Hematopoietic multipotent progenitor cell treated with erythropoietin and hydrocortisone succinate and interleukin-3 and kit ligand, for 6 days (in vitro differentiated cells): ENCODE measurements at regions not wholly inside any gene's neighbourhood (a gene's known extent, or its start where the extent isn't known, plus 50 kb on each side); places are given as distances from the start of the nearest gene placed in this dataset.
"Not testable (repeated sequence)": the region's sequence is repeated elsewhere in the genome, so short reads cannot be mapped to it uniquely, and the experiment has no call there.

ENCODE experiments used
- DNase-seq: peaks from one replicate; pipeline ENCODE4 v3.0.0-alpha.2; 2015

DNA sequence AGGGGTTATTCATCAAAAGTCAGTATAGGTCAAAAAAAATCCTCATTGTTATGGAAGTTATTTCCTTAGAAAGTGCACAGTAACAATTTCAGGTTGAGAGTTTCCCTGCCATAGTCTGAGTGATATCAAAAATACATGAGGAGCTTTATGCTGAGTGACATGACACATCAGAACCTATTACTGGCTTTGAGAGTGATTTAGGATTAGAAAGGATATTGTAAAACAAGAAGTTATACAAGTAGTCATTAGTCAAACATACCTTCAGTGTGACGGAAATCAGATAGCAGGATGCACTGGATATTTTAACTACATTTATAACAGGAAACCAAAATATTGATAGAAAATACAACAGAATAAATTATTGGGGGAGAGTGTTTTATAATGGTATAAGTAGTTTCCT, 471.1 kb downstream of the VGLL3 start:
- DNase-seq = no peak

GRCh38 chr3:86481636-86482035, 509.3 kb downstream of the VGLL3 start:
- no peak for DNase-seq

DNA sequence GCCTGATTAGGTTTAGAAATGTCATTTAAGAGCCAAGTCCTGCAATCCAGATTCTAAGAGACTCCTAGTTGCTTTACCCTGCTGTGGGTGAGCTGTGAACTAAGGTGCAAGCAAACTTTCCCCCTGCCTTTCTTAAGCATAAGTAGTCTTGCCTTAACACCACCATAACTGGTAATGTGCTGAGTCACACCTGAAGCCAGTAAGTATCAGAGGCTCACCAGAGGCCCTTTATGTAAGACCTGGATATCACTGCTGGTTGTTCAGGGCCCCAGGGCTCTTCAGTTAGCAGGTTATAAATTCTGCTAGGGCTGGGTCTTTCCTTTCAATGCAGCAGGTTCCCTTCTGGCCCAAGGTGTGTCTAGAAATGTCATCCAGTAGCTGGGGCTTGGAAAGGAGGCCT, 509.9 kb downstream of the VGLL3 start:
- DNase-seq = no peak

DNA sequence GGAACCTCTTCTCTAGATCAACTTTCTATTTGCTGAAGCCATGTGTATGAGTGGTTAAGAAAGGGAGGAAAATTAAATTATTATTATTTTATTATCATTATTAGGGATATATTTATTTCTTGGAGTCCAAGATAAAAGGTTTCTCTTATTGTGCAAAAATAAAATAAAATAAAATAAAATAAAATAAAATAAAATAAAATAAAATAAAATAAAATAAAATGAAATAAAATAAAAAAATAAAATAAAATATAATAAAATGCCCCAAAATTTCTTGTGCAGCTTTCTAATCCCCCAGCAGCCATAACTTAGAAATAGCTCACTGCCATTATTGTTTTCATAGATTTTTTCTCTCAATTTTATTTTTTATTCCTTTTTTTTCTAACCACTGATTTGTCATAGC, 526.8 kb downstream of the VGLL3 start:
- DNase-seq = no peak

DNA sequence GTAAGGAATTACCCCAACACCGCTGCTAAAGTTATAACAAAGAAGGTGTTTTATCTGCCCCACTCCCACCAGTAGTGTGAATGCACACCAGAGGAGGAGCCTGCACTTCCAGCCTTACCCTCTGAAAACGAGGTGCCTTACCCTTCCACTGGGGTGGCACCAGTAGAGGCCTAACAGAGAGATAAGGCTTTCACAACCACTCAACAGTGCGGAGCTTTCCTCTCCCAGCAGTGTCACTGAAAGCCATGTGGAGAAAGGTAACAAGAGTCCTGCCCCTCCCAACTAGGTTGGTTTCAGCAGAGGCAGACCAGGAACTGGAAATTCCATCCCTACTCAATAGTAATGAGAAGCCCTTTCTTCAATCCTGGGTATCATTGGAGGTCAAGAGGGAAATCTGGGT, 539.2 kb downstream of the VGLL3 start:
- DNase-seq = no peak

DNA sequence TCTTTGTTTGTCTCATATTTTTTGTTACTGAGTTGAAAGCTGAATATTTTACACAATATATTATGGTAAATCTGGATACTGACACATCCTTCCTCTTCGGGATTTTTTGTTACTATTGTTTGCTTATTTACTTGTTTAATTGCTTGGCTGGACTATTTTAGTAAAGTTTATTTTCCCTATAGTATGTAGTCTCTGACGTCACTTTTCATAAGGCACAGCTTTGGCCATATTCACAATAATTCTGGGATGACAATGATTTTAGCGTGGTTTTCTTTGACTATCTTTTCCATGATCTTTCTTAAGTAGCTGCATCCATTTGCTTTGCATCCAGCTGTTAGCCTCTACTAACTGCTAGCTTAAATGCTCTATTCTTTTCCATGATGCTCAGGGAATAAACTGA, 552.4 kb downstream of the VGLL3 start:
- no peak for DNase-seq

DNA sequence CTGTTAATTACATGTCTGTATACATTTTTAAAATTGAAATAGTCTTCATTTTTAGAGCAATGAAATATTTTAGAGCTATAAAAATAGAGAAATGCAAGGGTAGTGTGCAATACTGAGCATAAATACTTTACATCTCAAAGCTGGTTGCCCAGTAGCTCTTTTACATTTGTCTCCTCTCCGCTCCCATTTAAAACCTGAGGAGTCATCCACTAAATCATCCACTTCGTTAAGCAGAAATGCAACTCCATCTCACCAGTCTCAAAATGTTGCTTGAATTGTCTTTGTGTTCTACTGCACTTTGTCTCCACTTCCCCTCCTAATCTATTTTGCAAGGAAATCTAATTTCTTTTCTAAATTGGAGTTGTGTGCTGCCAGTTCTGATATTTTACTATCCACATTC, 563.6 kb downstream of the VGLL3 start:
- DNase-seq = no peak

DNA sequence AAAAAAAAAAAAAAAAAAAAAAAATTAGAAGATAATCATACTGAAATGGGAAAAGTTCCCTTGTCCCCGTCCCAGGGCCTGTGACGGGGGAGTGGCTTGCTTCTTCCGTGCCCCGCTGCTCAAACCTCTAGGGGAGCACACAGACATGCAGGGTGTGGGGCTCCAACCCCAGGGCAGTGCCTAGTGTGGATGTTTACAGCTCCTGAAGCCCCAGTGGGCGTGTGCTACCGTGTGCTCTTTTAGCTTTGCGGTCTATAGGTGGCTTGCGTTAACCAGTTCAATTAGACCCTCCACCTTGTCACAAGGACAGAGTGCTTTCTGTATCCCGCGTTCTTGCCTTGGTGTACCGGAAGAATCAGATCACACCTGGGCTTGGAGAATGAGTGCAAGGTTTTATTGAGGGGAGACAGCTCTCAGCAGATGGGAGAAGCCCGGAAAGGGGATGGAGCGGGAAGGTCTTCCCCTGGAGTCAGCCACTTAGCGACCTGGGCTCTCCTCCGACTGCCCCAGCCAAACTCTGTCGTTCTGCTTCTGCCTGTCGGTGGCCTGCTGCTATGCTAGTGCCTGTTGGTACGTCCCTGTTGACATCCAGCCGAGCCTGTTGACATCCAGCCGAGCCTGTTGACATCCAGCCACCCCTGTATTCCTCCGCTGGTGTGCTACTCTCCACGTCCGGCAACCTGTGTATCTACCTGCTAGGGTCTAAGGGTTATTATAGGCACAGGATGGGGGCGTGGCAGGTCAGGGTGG, 569.8 kb downstream of the VGLL3 start:
- no peak for DNase-seq

DNA sequence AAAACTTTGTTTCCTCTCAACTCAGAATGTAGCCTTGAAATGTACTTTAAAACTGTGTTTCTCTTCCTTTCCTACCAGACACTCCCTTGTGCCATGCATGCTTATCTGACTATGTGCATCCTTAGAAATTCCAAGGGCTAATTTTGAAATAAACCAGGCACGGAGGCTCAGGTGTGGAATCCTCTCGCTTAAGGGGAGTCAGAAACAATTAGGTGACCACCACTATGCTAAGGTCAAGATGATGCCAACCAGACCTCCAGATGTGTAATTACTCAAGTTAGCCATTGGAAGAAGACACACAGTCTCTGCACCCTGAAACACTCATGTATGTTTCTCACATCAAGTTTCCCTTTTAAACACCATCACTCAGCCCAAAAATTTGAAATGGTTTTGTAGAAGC, 572.1 kb downstream of the VGLL3 start:
- DNase-seq = no peak

GRCh38 chr3:86416334-86416733, 574.6 kb downstream of the VGLL3 start:
- DNase-seq = no peak

DNA sequence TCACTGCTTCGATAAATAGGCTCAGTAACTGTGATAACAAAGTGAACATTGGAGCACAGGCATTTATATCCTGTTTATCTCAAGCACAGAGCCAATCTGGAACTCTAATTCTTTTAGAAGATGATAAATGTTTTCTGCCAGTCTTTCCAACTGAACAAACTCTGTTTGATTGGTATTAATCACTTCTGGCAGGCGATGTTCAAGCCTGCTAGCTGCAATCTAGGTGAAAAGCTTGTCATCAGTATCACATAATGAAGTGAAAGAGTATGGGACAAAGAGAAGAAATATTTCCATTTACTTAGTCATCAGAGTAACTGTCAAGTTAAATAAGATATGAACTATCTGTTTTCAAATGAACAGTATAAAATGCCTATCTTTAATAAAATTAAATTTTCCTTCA, 577.3 kb downstream of the VGLL3 start:
- no peak for DNase-seq

- DNase-seq = no peak
These were observed 580.4 kb downstream of the VGLL3 start for GRCh38 chr3:86410587-86410986.

- not testable (repeated sequence) for DNase-seq
These were observed 601.2 kb downstream of the VGLL3 start for GRCh38 chr3:86389759-86390158.

GRCh38 chr3:86388820-86389219, 602.1 kb downstream of the VGLL3 start:
- DNase-seq = no peak

GRCh38 chr3:86382556-86382955, 608.4 kb downstream of the VGLL3 start:
- no peak for DNase-seq

DNA sequence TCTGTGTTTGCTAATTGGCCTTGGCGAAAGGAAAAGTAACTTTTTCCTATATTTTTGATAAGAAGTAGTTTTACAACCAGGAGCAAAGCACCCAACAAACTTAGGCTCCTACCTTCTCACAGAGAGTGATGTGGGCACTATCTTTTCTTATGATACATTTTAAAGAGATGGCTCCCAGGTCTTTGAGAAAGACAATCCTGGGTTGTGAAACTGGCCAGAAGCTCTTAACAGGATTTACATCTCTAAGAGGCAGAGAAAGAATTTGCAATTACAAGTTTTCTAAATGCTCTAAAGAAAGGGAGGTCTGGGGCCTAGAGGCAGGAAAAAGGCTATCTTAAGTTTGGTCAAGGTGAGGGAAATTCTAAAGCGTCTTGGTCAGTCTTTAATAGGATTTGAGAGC, 609.7 kb downstream of the VGLL3 start:
- no peak for DNase-seq

- DNase-seq = no peak
These were observed 611.7 kb downstream of the VGLL3 start for GRCh38 chr3:86379280-86379679.

DNA sequence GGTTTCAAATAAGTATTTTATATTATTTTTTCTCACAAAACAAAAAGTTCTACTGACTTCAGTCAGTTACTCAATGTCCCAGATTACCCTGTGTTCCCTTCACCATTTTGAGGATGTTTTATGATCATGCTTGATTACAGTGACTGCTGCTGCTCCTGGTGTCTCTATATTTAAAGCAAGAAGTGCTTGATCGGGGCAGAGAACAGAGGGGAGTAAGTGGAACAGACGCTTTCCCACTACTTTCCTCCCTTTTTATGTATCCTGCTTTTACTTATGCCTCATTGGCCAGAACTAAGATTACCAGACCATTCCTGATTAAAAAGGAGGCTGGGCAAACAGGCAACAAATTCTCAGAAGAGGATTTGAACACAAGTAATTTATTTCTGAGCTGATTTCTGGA, 612.1 kb downstream of the VGLL3 start:
- no peak for DNase-seq

DNA sequence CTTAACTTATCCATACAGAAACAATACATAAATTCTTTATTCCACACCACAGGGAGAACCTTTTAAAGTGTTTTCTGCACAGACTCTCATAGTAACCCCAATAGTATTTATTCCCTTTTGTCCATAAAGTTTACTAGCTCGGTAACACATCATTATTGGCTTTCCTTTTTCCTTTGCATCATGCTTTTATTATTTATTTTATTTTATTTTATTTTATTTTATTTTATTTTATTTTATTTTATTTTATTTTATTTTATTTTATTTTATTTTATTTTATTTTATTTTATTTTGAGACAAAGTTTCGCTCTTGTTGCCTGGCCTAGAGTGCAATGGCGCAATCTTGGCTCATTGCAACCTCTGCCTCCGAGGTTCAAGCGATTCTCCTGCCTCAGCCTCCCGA, 655.4 kb downstream of the VGLL3 start:
- not testable (repeated sequence) for DNase-seq

DNA sequence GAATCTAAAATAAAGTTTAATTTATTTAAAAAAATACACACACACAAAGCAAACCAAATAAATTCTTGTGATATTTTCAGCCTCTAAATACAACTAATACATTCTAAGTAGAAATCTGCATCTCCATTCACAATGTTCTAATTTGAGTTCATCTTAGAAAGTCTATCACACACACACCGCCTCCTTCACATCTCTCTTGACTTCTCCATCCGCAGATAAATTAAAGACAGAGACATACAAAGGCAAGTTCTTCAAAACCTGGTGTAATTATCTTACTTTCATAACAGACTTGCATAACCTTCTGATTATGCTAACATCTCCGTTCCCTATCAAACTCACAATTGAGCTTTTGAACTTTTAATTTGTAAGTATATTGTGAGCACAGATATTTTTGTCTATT, 657.3 kb downstream of the VGLL3 start:
- DNase-seq = no peak

DNA sequence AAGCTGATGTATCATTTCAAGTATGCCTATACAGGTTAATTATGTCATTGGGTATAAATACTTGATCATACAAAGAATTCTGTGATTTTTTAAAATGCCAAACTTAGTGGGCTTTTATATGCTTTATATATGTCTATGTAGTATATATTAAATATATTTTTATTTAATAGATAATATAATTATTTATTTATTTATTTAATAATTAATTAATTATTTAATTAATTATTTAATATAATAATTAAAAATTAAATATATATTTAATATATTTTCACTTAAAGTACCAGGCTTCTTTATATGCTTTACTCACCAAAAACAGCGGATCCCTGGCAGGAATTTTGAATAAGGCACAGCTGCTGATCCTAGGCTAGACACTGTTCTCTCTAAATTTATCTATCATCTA, 687.0 kb downstream of the VGLL3 start:
- DNase-seq = no peak

GRCh38 chr3:86282106-86282787, 708.7 kb downstream of the VGLL3 start:
- DNase-seq = no peak

GRCh38 chr3:86269364-86270155, 721.4 kb downstream of the VGLL3 start:
- no peak for DNase-seq
